ENCODE measurements at regions not wholly inside any gene's neighbourhood (a gene's known extent, or its start where the extent isn't known, plus 50 kb on each side); places are given as distances from the start of the nearest gene placed in this dataset.

- no peak for TF ChIP-seq EZH2phosphoT487 (IDR thresholded peaks at IDR 0.05; ENCODE audit: borderline replicate concordance, low read length)
- no peak for TF ChIP-seq CTCF (IDR thresholded peaks at IDR 0.05; ENCODE audit: low read depth, low read length, poor library complexity, severe bottlenecking)
These were observed 1641.5 kb upstream of the C9orf72 start for GRCh38 chr9:29214690-29215253.

Data from DOHH2 (cell line).